ENCODE measurements at regions not wholly inside any gene's neighbourhood (a gene's known extent, or its start where the extent isn't known, plus 50 kb on each side); places are given as distances from the start of the nearest gene placed in this dataset.

DNA sequence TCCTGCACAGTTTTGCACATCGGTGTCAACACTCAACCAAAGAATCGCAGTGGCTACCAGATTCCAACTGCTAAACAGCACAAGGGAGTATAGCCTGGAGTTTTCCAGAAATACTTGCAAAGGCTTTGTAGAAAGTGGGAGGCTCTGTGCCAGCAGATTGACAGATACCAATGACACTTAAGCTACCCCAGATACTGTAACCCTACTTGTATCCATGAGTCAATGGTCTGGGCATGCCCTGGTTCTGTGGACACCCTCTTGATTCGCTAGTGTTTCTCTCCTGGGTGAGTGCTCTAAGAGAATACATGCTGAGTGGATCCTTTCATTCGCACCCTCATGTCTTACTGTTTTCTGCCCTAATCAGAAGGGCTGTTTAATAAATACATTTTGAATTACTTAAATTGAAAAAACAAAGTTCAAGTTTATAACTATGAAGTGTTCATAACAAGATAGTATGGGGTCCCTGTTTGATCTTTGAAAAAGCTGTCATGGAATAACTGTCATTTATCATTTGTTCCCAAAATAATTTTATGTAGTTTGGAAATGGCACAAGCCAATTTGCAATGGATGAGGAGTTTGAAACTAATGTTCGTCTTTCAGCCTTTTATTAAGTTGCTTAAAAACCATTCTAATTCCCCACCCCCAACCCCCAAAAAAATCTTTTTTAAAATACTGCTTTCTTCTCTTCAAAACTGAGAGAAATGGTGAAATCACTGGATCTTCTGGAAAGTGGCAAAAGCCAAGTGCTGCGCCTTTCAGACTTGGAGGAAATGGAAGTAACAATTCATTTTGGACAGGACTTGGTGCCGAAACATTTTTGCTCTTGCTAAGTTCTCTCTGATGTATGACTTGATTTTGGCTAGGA lies 600.5 kb upstream of the TENM4 start:
- Histone ChIP-seq H3K4me3 (ENCODE audit: low read depth in 1 of 3, low read length in 3 of 3) (no peak overlapping the region), H3K4me1 (ENCODE audit: control insufficient read depth in 3 of 3, insufficient read depth in 2 of 3, low read depth in 1 of 3, low read length in 2 of 3) (no peaks in the 10 kb centered on the region), H3K36me3 (ENCODE audit: control insufficient read depth in 3 of 3, insufficient read depth in 2 of 3, low read depth in 1 of 3, low read length in 3 of 3) (no peaks in the 10 kb centered on the region), H3K9me3 (ENCODE audit: control insufficient read depth in 2 of 2, insufficient read depth in 1 of 2, low read depth in 1 of 2, low read length in 1 of 2) (no peaks in the 10 kb centered on the region), H3K27ac (ENCODE audit: low read depth in 1 of 3, low read length in 2 of 3) (no peak overlapping the region), H3K27me3 (ENCODE audit: control insufficient read depth in 3 of 3, insufficient read depth in 3 of 3, low read length in 3 of 3) (no peaks in the 10 kb centered on the region)
- WGBS, 3 donors: 78 to 91% (median 87%) methylated on average over 7 of the region's 7 CpGs
- FAIRE-seq (no peak), DNase-seq (no peak)

DNA sequence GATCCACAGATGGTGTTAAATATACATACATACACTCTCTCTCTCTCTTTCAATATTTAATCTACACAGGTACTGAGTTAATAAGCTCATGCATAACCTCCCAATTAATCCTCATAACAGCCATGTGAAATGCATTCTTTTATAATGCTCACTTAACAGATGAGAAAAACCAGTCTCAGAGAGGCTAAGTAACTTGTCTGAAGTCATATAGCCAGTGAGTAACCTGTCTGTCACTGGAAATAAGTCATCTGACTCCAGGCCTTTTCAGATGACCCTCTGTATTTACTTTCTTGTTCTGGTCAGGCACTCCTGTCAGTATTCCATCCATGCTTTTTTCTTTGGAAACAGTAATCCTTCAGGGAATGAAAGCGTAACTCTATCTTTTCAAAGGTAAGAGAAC lies 594.0 kb upstream of the TENM4 start:
- FAIRE-seq (no peak), DNase-seq (no peak)
- no peak overlapping the region for H3K4me3 ChIP-seq (ENCODE audit: low read depth in 1 of 3, low read length in 3 of 3)
- no peaks in the 10 kb centered on the region for H3K27me3 ChIP-seq (ENCODE audit: control insufficient read depth in 3 of 3, insufficient read depth in 3 of 3, low read length in 3 of 3)
- WGBS, 3 donors: 89 to 93% (median 92%) methylated on average over 1 of the region's 1 CpG
- no peaks in the 10 kb centered on the region for H3K36me3 ChIP-seq (ENCODE audit: control insufficient read depth in 3 of 3, insufficient read depth in 2 of 3, low read depth in 1 of 3, low read length in 3 of 3)
- peaks cover 0 to 3% (median 0%) of the 10 kb centered on the region in 3 donors for H3K4me1 ChIP-seq (ENCODE audit: control insufficient read depth in 3 of 3, insufficient read depth in 2 of 3, low read depth in 1 of 3, low read length in 2 of 3)
- H3K27ac ChIP-seq (ENCODE audit: low read depth in 1 of 3, low read length in 2 of 3): no peak overlapping the region
- H3K9me3 ChIP-seq (ENCODE audit: control insufficient read depth in 2 of 2, insufficient read depth in 1 of 2, low read depth in 1 of 2, low read length in 1 of 2): no peaks in the 10 kb centered on the region

DNA sequence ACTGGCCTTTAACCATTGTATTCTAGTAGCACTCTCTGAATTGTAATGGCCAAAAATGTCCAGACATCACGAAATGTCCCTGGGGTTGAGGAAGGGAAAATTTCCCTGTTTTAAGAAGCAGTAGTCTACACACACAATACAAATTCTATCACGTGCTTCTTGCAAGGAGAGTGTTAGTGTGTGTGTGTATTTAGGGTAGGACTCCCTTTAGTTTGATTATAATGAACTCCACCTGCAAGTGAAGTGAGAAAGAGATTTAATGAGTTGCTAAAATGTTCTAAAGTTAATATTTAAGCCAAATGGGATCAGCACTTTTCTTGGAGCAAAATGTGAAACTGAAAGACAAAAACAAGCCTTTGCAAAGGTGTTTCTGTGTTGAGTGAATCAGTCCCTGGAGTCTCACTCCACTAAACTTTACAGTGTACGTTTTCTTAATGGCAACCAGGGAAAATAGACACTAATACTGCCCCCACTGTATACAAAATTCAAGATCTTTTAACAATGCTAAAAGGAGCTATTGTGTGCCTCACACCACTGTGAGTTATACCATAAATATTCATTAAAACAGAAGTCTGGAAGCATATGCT lies 590.3 kb upstream of the TENM4 start:
- WGBS, 3 donors: 18 to 46% (median 27%) methylated on average over 3 of the region's 3 CpGs
- Histone ChIP-seq H3K4me1 (ENCODE audit: control insufficient read depth in 3 of 3, insufficient read depth in 2 of 3, low read depth in 1 of 3, low read length in 2 of 3) (peaks cover 0 to 11% (median 0%) of the 10 kb centered on the region in 3 donors), H3K36me3 (ENCODE audit: control insufficient read depth in 3 of 3, insufficient read depth in 2 of 3, low read depth in 1 of 3, low read length in 3 of 3) (no peaks in the 10 kb centered on the region), H3K9me3 (ENCODE audit: control insufficient read depth in 2 of 2, insufficient read depth in 1 of 2, low read depth in 1 of 2, low read length in 1 of 2) (no peaks in the 10 kb centered on the region), H3K27me3 (ENCODE audit: control insufficient read depth in 3 of 3, insufficient read depth in 3 of 3, low read length in 3 of 3) (no peaks in the 10 kb centered on the region), H3K4me3 (ENCODE audit: low read depth in 1 of 3, low read length in 3 of 3) (no peak overlapping the region), H3K27ac (ENCODE audit: low read depth in 1 of 3, low read length in 2 of 3) (peak overlapping the region in 1 of 3 donors; percentile 56)
- DNase-seq (peak; percentile 55 to 58), FAIRE-seq (no peak)

DNA sequence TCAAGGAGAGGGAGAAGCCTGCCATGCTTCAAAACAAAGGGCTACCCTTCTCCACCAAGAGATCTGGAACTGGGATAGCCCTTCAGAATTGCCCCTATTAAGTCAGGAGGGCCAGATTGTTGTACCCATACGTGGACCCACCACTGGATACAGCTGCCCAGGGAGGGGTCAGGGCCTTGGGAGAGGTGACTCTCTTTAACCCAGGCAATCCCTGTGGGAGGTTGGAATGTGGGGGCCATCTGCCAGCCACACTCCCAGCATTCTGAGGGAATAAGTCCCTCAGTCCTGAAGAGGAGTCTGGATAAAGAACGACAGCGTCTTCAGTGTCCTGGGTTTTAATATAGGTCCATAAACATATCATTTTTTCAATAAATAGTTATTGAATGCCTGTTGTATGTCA lies 588.2 kb upstream of the TENM4 start:
- 58 to 71% (median 62%) methylated on average over 3 of the region's 3 CpGs for WGBS, 3 donors
- Histone ChIP-seq H3K27ac (ENCODE audit: low read depth in 1 of 3, low read length in 2 of 3) (no peak overlapping the region), H3K4me3 (ENCODE audit: low read depth in 1 of 3, low read length in 3 of 3) (no peak overlapping the region), H3K9me3 (ENCODE audit: control insufficient read depth in 2 of 2, insufficient read depth in 1 of 2, low read depth in 1 of 2, low read length in 1 of 2) (no peaks in the 10 kb centered on the region), H3K27me3 (ENCODE audit: control insufficient read depth in 3 of 3, insufficient read depth in 3 of 3, low read length in 3 of 3) (no peaks in the 10 kb centered on the region), H3K4me1 (ENCODE audit: control insufficient read depth in 3 of 3, insufficient read depth in 2 of 3, low read depth in 1 of 3, low read length in 2 of 3) (peaks cover 0 to 11% (median 0%) of the 10 kb centered on the region in 3 donors), H3K36me3 (ENCODE audit: control insufficient read depth in 3 of 3, insufficient read depth in 2 of 3, low read depth in 1 of 3, low read length in 3 of 3) (no peaks in the 10 kb centered on the region)
- DNase-seq: peak in 1 of 2 donors; percentile 2
- FAIRE-seq: no peak

DNA sequence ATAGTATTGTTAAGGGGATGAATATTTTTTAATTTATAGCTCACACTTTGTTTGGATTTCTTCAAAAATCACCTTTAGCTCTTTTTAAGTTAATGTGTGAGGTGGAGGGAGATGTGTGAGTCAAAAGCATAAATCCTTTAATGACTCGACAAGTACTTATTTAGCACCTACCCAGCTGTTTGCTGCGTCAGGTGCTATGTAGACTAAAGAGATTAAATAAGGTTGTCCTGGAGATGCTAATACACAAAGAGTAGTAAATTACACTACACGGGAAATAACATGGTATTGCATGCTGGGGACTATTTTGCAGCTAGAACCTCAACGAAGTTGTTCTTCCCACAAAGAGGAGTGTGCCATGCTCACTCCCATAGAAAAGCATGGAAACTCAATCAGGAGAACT lies 583.3 kb upstream of the TENM4 start:
- H3K36me3 ChIP-seq (ENCODE audit: control insufficient read depth in 3 of 3, insufficient read depth in 2 of 3, low read depth in 1 of 3, low read length in 3 of 3): no peaks in the 10 kb centered on the region
- H3K27me3 ChIP-seq (ENCODE audit: control insufficient read depth in 3 of 3, insufficient read depth in 3 of 3, low read length in 3 of 3): no peaks in the 10 kb centered on the region
- H3K4me1 ChIP-seq (ENCODE audit: control insufficient read depth in 3 of 3, insufficient read depth in 2 of 3, low read depth in 1 of 3, low read length in 2 of 3): peaks cover 0 to 7% (median 0%) of the 10 kb centered on the region in 3 donors
- no peak overlapping the region for H3K27ac ChIP-seq (ENCODE audit: low read depth in 1 of 3, low read length in 2 of 3)
- H3K9me3 ChIP-seq (ENCODE audit: control insufficient read depth in 2 of 2, insufficient read depth in 1 of 2, low read depth in 1 of 2, low read length in 1 of 2): no peaks in the 10 kb centered on the region
- DNase-seq (peak; percentile 32 to 53), FAIRE-seq (no peak)
- 27 to 68% (median 44%) methylated on average over 4 of the region's 4 CpGs for WGBS, 3 donors
- H3K4me3 ChIP-seq (ENCODE audit: low read depth in 1 of 3, low read length in 3 of 3): no peak overlapping the region

DNA sequence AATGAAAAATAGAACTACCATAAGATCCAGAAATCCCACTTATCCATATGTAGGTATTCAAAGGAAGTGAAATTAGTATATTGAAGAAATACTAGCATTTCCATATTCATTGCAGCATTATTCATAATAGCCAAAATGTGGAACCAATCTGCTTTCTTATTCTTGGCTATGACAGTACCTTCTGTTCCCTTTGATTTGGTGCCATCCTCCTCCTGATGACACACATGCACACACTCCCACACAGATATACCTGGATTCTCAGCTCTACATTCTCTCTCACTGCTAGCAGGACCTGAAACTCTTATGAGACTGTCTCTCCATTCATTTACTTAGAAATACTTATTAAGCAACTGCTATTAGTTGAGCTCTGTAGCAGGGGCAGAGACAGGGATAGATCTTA lies 582.6 kb upstream of the TENM4 start:
- H3K4me3 ChIP-seq (ENCODE audit: low read depth in 1 of 3, low read length in 3 of 3): no peak overlapping the region
- DNase-seq: peak in 1 of 2 donors; percentile 4
- H3K4me1 ChIP-seq (ENCODE audit: control insufficient read depth in 3 of 3, insufficient read depth in 2 of 3, low read depth in 1 of 3, low read length in 2 of 3): peaks cover 0 to under 1% (median 0%) of the 10 kb centered on the region in 3 donors
- H3K27ac ChIP-seq (ENCODE audit: low read depth in 1 of 3, low read length in 2 of 3): no peak overlapping the region
- H3K9me3 ChIP-seq (ENCODE audit: control insufficient read depth in 2 of 2, insufficient read depth in 1 of 2, low read depth in 1 of 2, low read length in 1 of 2): no peaks in the 10 kb centered on the region
- no peaks in the 10 kb centered on the region for H3K36me3 ChIP-seq (ENCODE audit: control insufficient read depth in 3 of 3, insufficient read depth in 2 of 3, low read depth in 1 of 3, low read length in 3 of 3)
- no peak for FAIRE-seq
- no peaks in the 10 kb centered on the region for H3K27me3 ChIP-seq (ENCODE audit: control insufficient read depth in 3 of 3, insufficient read depth in 3 of 3, low read length in 3 of 3)

DNA sequence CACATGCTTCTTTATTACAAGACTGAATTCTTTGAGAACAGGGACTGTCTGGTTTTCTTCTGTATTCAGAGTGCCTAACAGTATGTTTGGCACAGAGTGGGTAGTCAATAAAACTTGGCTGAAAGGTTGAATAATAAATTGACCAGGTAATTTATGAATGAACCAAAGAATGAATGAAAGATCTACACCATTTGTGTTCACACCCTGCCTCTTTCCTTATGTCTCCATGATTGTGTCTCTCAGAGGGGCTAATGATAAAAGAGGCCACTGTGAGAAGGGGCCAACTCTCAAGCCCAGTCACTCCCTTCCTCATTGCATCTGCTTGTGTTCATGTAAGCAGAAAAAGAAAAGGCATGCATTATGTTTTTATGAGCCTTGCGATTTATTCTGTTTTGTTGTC lies 569.7 kb upstream of the TENM4 start:
- no peak for DNase-seq
- H3K9me3 ChIP-seq (ENCODE audit: control insufficient read depth in 2 of 2, insufficient read depth in 1 of 2, low read depth in 1 of 2, low read length in 1 of 2): no peaks in the 10 kb centered on the region
- 71 to 84% (median 79%) methylated on average over 1 of the region's 1 CpG for WGBS, 3 donors

DNA sequence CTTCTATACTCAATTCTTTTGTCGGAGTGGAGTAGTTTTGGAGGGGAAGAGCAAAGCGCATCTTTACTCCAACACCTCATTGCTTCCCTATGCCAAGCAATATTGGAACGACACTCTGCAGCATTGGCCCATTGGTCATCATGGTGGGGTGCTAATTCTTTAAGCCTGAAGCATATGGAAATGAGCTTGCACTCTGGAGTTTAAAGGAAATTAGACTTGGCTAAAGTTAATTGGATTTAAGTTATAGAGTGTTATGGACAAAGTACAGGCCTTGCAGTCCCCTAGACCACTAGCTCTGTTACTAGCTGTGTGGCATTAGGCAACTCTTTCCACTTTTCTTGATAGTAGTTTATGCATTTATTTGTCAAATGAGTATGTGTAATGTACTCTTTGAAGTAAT lies 568.3 kb upstream of the TENM4 start:
- Histone ChIP-seq H3K27ac (ENCODE audit: low read depth in 1 of 3, low read length in 2 of 3) (no peak overlapping the region), H3K4me3 (ENCODE audit: low read depth in 1 of 3, low read length in 3 of 3) (no peak overlapping the region), H3K36me3 (ENCODE audit: control insufficient read depth in 3 of 3, insufficient read depth in 2 of 3, low read depth in 1 of 3, low read length in 3 of 3) (no peaks in the 10 kb centered on the region), H3K9me3 (ENCODE audit: control insufficient read depth in 2 of 2, insufficient read depth in 1 of 2, low read depth in 1 of 2, low read length in 1 of 2) (no peaks in the 10 kb centered on the region), H3K4me1 (ENCODE audit: control insufficient read depth in 3 of 3, insufficient read depth in 2 of 3, low read depth in 1 of 3, low read length in 2 of 3) (peaks cover 0 to 2% (median 0%) of the 10 kb centered on the region in 3 donors), H3K27me3 (ENCODE audit: control insufficient read depth in 3 of 3, insufficient read depth in 3 of 3, low read length in 3 of 3) (no peaks in the 10 kb centered on the region)
- 91 to 97% (median 93%) methylated on average over 3 of the region's 3 CpGs for WGBS, 3 donors
- FAIRE-seq (no peak), DNase-seq (no peak)

More for the DNA sequence above, 569.7 kb upstream of the TENM4 start:
- no peaks in the 10 kb centered on the region for H3K27me3 ChIP-seq (ENCODE audit: control insufficient read depth in 3 of 3, insufficient read depth in 3 of 3, low read length in 3 of 3)
- peaks cover 0 to 2% (median 0%) of the 10 kb centered on the region in 3 donors for H3K4me1 ChIP-seq (ENCODE audit: control insufficient read depth in 3 of 3, insufficient read depth in 2 of 3, low read depth in 1 of 3, low read length in 2 of 3)
- H3K27ac ChIP-seq (ENCODE audit: low read depth in 1 of 3, low read length in 2 of 3): no peak overlapping the region
- no peaks in the 10 kb centered on the region for H3K36me3 ChIP-seq (ENCODE audit: control insufficient read depth in 3 of 3, insufficient read depth in 2 of 3, low read depth in 1 of 3, low read length in 3 of 3)
- FAIRE-seq: no peak
- H3K4me3 ChIP-seq (ENCODE audit: low read depth in 1 of 3, low read length in 3 of 3): no peak overlapping the region

All from small intestine (tissue), 7 donors.